GM18498 (cell line): ENCODE measurements at regions not wholly inside any gene's neighbourhood (a gene's known extent, or its start where the extent isn't known, plus 50 kb on each side); places are given as distances from the start of the nearest gene placed in this dataset.
"Not testable (repeated sequence)": the region's sequence is repeated elsewhere in the genome, so short reads cannot be mapped to it uniquely, and the experiment has no call there.

Source experiments
- ATAC-seq: cut with Tn5 transposase; IDR thresholded peaks from one replicate; pipeline ENCODE4 v1.9.1; 2021; ENCODE audit warnings: mild to moderate bottlenecking, moderate library complexity; ENCODE audit not compliant: unreplicated experiment

DNA sequence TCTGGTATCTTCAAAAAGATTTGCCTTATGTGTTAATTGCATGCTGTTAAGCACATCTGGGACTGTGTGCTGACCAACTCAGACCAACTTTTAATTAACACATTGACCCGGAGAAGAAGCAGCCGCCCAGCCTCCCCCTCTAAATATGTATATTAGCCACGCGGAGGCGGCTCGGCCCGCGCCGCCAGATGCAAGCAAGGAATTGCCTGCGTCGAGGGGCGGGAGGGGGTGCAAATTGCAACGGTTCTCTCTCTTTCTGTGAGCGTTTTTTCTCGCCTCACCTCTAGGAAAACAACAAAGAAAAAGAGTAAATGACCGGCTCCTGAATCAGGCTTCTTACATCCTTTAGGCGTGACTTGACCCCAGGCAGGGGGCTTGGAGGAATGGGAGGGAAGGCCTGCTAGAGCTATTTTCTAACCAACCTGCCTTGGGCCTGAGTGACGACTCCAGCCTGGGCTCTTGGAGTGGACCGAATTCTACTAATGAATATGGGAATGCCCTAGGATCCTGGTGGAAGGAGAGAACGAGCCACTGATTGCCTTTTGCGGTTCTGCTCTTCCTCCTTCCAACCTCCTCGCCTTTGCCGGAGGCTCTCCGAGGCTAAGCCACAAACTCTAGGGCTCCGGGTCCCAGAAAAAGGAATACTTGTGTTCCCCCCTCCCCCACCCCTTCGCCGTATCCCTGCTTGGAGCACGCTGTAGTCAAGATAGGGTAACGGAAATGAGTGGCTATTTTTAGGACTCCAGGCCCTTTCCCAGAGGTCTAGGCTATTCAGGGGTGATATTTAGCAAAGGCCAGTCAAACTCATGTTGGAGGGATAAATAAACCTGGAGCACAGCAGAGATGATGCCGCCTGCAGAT, 417.0 kb upstream of the ESRRG start:
- ATAC-seq = no peak

- no peak for ATAC-seq
Measured at GRCh38 chr1:217139513-217139912, 416.3 kb upstream of the ESRRG start.

DNA sequence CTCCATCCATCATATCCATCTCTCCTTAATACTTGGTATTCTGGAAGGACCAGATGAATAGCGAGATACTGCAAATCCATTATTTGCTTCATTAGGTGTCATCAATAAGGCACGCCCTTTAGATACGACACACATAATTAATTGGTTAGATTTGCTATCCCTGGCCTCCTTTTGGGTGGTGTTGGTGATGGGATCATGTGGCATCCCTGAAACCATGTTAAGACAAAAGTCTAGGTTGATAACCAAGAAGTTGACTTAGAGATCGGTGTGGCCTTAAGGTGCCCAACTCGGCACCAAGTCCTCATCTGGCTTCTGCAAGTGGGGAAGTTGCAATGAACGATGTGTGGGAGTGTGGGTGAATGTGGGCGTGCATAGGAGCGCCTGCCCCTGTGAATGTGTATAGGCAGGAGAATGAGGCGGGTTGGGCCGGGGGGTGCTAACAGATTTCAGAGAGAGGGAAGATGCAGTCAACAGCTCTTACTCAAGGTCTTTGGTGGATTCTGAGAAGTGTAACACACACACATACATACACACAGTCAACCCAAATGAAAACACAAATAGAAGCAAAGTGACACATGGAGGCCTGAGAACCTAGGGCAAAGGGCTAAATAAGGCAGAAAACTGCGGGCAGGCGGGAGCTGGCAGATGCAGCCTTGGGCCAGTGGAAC, 415.7 kb upstream of the ESRRG start:
- no peak for ATAC-seq

DNA sequence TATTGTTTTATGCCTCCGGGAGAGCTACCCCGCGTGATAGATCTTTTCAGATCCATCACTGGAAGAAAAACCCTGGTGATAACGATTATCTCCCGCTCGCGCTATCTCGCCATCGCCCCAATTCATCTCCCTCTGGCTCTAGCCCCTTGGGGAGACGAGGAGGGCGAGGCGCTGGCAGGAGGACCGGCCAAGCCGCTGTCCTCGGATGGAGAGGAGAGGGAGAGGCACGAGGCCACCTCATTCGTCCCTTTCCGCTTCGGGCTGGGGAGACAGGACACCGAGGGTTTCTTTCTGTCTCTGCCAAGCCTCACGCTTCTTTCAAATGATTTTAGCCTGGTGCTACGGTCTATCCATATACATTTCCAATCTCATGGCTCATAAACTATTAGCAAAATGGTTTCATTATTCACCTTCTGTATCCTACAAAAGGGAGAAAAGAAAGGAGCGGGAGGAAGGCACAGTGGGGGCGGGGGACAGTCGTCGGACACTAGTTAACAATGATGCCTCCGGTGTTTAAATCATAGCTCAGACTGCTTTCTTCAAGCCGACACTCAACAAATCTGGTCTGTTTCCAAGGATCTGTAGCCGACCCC, 415.0 kb upstream of the ESRRG start:
- ATAC-seq = no peak

DNA sequence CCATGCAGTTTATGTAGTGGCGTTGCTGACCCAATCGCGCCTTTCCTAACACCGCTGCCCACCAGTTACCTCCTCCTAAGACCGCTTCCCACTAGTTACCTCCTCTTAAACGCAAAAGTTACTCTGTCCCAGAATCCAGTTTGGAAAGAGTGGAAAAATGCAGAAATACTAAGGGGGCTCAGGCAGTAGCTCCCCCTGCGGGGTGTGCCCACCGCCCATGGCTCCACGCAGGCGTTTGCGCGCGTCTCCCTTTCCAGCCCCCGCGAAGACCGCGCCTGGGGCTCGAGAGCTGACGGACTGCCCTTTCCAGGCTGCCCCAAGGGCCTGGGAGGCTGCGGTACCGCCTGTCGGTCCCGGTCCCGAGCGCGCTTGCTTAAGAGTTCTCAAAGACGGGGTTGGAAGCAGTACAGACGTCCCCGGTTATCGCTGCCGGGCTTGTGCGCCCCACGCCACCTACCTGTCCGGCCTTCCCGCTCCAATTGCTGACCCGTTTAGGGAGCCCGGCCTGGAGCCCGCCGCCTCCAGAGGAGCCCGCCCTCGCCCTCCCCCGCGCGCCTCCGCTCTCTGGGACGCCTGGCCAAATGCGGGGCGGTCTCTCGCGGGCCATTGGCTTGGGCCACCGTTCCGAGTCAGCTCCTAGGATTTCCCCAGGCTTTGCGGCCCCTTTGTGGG, 414.1 kb upstream of the ESRRG start:
- no peak for ATAC-seq

GRCh38 chr1:217136895-217137205, 413.6 kb upstream of the ESRRG start:
- ATAC-seq = no peak

- ATAC-seq = no peak
Measured at GRCh38 chr1:217135987-217136894, 413.0 kb upstream of the ESRRG start.

- ATAC-seq = no peak
Measured at GRCh38 chr1:217135569-217135915, 412.3 kb upstream of the ESRRG start.

GRCh38 chr1:217134857-217135568, 411.8 kb upstream of the ESRRG start:
- no peak for ATAC-seq

GRCh38 chr1:217133958-217134856, 411.0 kb upstream of the ESRRG start:
- ATAC-seq = no peak

GRCh38 chr1:217133092-217133491, 409.9 kb upstream of the ESRRG start:
- no peak for ATAC-seq

- ATAC-seq = not testable (repeated sequence)
Measured at GRCh38 chr1:217123340-217123739, 400.1 kb upstream of the ESRRG start.

GRCh38 chr1:217117973-217118465, 394.8 kb upstream of the ESRRG start:
- ATAC-seq = no peak

- no peak for ATAC-seq
Measured at GRCh38 chr1:217115404-217116380, 392.5 kb upstream of the ESRRG start.

GRCh38 chr1:217109928-217110327, 386.7 kb upstream of the ESRRG start:
- no peak for ATAC-seq

DNA sequence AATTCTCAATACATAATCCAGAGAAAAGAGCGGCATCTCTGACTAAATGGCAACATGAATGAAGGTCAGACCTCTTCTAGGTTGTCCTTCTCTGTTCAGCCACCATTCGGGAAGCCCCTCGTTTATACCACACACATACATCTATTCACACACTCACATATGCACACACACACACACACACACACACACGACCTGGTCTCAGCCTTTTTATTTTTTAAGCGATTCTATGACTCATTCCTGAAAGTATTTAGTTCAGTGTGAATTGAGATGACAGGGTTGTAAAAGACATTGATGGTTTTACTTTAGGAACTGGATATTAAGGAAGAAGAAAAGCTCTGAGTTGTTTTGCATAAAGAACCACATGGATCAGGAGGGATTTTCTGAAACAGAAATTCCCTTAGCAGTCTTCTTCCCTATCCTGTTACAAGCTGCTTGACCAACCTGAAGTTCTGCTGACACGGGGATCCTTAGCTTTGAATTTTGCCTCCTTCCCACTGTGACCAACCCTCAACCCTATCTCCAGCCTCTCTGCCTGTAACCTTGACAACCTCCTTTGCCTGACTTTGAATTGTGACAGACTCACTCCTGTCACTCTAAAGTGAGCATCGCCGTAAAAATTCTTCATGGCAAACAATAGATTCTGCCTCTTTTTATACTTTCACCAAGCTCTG, 383.1 kb upstream of the ESRRG start:
- no peak for ATAC-seq

- ATAC-seq = no peak
Measured at GRCh38 chr1:217105437-217105836, 382.2 kb upstream of the ESRRG start.
